ENCODE measurements at regions not wholly inside any gene's neighbourhood (a gene's known extent, or its start where the extent isn't known, plus 50 kb on each side); places are given as distances from the start of the nearest gene placed in this dataset.

DNA sequence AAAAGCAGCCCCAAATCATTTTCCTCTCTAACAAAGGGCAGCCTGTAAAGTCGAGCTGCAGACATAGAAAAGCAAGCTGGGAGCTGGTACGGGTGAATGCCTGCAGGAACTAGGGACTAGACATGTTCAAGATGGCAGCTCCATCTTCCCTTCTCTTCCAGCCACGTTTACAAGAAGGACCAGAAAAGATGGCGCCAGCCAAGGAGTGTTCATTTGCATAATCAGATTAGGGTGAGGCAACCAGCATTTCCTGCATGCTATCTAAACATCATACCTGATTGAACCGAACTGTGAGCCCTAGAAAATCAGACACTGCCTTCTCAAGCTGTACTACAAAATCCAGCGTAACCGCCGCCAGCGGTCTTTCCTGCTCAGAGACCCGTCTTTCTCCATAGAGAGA lies 896.8 kb downstream of the CDH11 start:
- Mint-ChIP-seq H3K4me3 (no peak overlapping the region), H3K27me3 (ENCODE audit: low read depth in 2 of 2) (no peaks in the 10 kb centered on the region), H3K27ac (no peak overlapping the region), H3K9me3 (peaks cover 15 to 24% of the 10 kb centered on the region in 2 donors), H3K4me1 (no peaks in the 10 kb centered on the region), H3K36me3 (peaks cover 5% of the 10 kb centered on the region)
- Histone ChIP-seq H3K27me3 (ENCODE audit: control insufficient read depth, insufficient read depth, low read length) (no peaks in the 10 kb centered on the region), H3K27ac (ENCODE audit: low read length) (no peak overlapping the region), H3K4me1 (ENCODE audit: control insufficient read depth, insufficient read depth, low read length) (no peaks in the 10 kb centered on the region), H3K36me3 (ENCODE audit: control insufficient read depth, insufficient read depth, low read length) (no peaks in the 10 kb centered on the region), H3K4me3 (ENCODE audit: low read length) (no peak overlapping the region), H3K9me3 (ENCODE audit: control insufficient read depth, insufficient read depth, low read length) (peaks cover 2% of the 10 kb centered on the region)
- intact Hi-C loops (cut with micrococcal nuclease) = no loop called here
- WGBS (ENCODE audit: insufficient coverage) = 84% methylated on average over 10 of the region's 10 CpGs
- no peak for DNase-seq
- TF ChIP-seq, protein P1, sequence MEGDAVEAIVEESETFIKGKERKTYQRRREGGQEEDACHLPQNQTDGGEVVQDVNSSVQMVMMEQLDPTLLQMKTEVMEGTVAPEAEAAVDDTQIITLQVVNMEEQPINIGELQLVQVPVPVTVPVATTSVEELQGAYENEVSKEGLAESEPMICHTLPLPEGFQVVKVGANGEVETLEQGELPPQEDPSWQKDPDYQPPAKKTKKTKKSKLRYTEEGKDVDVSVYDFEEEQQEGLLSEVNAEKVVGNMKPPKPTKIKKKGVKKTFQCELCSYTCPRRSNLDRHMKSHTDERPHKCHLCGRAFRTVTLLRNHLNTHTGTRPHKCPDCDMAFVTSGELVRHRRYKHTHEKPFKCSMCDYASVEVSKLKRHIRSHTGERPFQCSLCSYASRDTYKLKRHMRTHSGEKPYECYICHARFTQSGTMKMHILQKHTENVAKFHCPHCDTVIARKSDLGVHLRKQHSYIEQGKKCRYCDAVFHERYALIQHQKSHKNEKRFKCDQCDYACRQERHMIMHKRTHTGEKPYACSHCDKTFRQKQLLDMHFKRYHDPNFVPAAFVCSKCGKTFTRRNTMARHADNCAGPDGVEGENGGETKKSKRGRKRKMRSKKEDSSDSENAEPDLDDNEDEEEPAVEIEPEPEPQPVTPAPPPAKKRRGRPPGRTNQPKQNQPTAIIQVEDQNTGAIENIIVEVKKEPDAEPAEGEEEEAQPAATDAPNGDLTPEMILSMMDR (IDR thresholded peaks at IDR 0.05) = no peak
- no peak for ATAC-seq

DNA sequence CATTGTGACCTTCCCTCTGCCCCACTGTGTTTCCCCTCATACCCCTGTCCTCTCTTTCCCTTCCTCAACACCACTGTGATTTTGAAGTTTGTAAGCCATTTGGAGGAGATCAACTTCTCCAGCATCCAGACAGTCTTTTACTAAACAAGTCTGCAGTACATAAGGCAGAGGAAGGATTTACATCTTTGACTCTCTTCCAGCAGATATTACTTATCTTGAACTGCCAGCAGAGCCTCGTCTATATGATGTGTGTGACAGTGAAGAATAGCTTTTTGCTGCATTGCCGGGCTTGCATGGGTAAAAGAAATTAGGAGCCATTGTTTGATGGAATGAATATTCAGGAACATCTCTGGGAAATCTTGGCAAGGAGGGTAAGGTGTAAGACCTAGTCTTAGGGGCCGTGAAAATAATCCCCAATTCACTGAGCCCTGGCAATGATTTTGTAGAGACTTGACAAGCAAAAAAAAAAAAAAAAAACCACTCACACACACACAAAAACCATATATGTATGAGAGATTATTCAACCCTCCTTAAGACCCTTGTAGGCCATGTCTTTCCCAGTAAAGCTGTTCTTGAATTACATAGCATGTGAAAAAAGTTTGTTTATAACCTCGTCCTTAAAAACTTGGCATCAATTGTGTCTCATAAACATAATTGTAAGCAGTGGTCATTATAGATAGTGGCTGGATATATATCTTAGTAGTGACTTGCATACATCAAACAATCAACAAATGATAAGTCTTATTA lies 903.9 kb downstream of the CDH11 start:
- no peaks in the 10 kb centered on the region for H3K36me3 Mint-ChIP-seq
- peaks cover 13 to 15% of the 10 kb centered on the region in 2 donors for H3K9me3 Mint-ChIP-seq
- Histone ChIP-seq H3K36me3 (ENCODE audit: control insufficient read depth, insufficient read depth, low read length) (no peaks in the 10 kb centered on the region), H3K27ac (ENCODE audit: low read length) (no peak overlapping the region), H3K27me3 (ENCODE audit: control insufficient read depth, insufficient read depth, low read length) (no peaks in the 10 kb centered on the region), H3K9me3 (ENCODE audit: control insufficient read depth, insufficient read depth, low read length) (no peaks in the 10 kb centered on the region), H3K4me1 (ENCODE audit: control insufficient read depth, insufficient read depth, low read length) (no peaks in the 10 kb centered on the region), H3K4me3 (ENCODE audit: low read length) (no peak overlapping the region)
- H3K4me3 Mint-ChIP-seq = no peak overlapping the region
- no peaks in the 10 kb centered on the region for H3K4me1 Mint-ChIP-seq
- no peak for DNase-seq
- no peak for ATAC-seq
- 41% methylated on average over 3 of the region's 4 CpGs for WGBS (ENCODE audit: insufficient coverage)
- no peak overlapping the region for H3K27ac Mint-ChIP-seq
- intact Hi-C loops (cut with micrococcal nuclease) = no loop called here
- TF ChIP-seq, protein P1 (IDR thresholded peaks at IDR 0.05) = no peak
- H3K27me3 Mint-ChIP-seq (ENCODE audit: low read depth in 2 of 2) = no peaks in the 10 kb centered on the region

DNA sequence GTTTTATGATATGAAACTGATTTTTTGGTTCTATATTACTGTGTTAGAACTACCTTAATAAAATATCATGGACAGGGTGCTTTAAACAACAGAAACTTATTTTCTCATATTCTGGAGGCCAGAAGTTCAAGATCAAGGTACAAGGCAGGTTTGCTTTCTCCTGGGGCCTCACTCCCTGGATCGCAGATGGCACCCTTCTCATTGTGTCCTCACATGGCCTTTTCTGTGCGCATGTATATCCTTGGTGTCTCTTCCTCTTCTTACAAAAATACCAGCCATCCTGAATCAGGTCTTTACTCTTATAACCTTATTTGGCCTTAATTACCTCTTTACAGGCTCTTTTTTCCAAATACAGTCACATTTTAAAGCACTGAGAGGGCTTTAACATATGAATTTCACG lies 906.1 kb downstream of the CDH11 start:
- intact Hi-C loops (cut with micrococcal nuclease) = no loop called here
- no peak overlapping the region for H3K27ac Mint-ChIP-seq
- WGBS (ENCODE audit: insufficient coverage) = 79% methylated on average over 3 of the region's 3 CpGs
- DNase-seq (no peak), ATAC-seq (no peak)
- Histone ChIP-seq H3K27ac (ENCODE audit: low read length) (no peak overlapping the region), H3K9me3 (ENCODE audit: control insufficient read depth, insufficient read depth, low read length) (no peaks in the 10 kb centered on the region), H3K4me3 (ENCODE audit: low read length) (no peak overlapping the region), H3K4me1 (ENCODE audit: control insufficient read depth, insufficient read depth, low read length) (no peaks in the 10 kb centered on the region), H3K27me3 (ENCODE audit: control insufficient read depth, insufficient read depth, low read length) (no peaks in the 10 kb centered on the region), H3K36me3 (ENCODE audit: control insufficient read depth, insufficient read depth, low read length) (no peaks in the 10 kb centered on the region)
- no peak overlapping the region for H3K4me3 Mint-ChIP-seq
- TF ChIP-seq, protein P1 (IDR thresholded peaks at IDR 0.05) = no peak
- no peaks in the 10 kb centered on the region for H3K27me3 Mint-ChIP-seq (ENCODE audit: low read depth in 2 of 2)
- no peaks in the 10 kb centered on the region for H3K36me3 Mint-ChIP-seq
- H3K4me1 Mint-ChIP-seq = no peaks in the 10 kb centered on the region
- peaks cover 9 to 13% of the 10 kb centered on the region in 2 donors for H3K9me3 Mint-ChIP-seq

DNA sequence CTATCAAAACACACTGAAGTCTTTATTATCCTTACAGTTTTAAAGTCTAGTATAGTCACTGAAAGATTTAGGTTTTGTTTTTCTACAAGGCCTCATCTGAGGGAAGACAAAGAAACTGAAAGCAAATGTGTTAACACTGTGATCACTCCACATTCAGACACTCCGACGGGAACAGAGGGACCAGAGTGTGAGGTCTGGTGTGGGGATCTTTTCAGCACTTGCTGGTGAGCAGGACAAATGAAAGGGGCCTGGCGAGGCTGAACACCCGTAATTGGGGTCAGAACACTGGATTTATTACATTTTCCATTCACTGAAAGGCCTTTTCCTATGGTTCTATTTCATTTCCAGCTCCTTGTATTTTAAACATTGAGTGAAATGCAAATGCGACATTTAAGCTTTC lies 910.5 kb downstream of the CDH11 start:
- Histone ChIP-seq H3K9me3 (ENCODE audit: control insufficient read depth, insufficient read depth, low read length) (no peaks in the 10 kb centered on the region), H3K27me3 (ENCODE audit: control insufficient read depth, insufficient read depth, low read length) (no peaks in the 10 kb centered on the region), H3K27ac (ENCODE audit: low read length) (no peak overlapping the region), H3K4me3 (ENCODE audit: low read length) (no peak overlapping the region), H3K4me1 (ENCODE audit: control insufficient read depth, insufficient read depth, low read length) (no peaks in the 10 kb centered on the region), H3K36me3 (ENCODE audit: control insufficient read depth, insufficient read depth, low read length) (no peaks in the 10 kb centered on the region)
- DNase-seq (no peak), ATAC-seq (no peak)
- Mint-ChIP-seq H3K4me1 (no peaks in the 10 kb centered on the region), H3K27me3 (ENCODE audit: low read depth in 2 of 2) (no peaks in the 10 kb centered on the region), H3K27ac (no peak overlapping the region), H3K4me3 (no peak overlapping the region), H3K9me3 (peaks cover 4 to 16% of the 10 kb centered on the region in 2 donors), H3K36me3 (no peaks in the 10 kb centered on the region)
- TF ChIP-seq, protein P1 (IDR thresholded peaks at IDR 0.05) = no peak
- intact Hi-C loops (cut with micrococcal nuclease) = no loop called here
- WGBS (ENCODE audit: insufficient coverage) = 68% methylated on average over 5 of the region's 5 CpGs

All from natural killer cell (primary cell).